ENCODE measurements at regions not wholly inside any gene's neighbourhood (a gene's known extent, or its start where the extent isn't known, plus 50 kb on each side); places are given as distances from the start of the nearest gene placed in this dataset.
"Not testable (repeated sequence)": the region's sequence is repeated elsewhere in the genome, so short reads cannot be mapped to it uniquely, and the experiment has no call there.

DNA sequence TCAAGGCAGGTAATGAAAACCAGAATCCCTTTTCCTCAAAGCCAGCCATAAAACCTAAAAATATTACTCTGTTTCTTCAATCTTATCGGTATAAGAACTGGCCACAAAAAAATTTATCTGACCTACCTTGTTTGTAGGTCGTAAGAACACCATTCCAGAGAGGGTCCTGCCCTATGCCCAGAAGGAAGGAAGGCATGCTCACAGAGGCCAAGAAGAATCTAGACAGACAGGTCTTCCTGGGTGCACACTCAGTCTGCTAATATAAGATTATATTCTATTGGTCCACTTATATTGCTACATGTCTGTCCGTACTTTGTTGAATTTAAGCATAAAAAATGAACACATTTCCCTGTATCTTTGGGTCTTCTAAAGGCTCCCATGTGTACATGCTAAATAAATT, 2136.1 kb upstream of the PCDH20 start:
- DNase-seq, result no peak

DNA sequence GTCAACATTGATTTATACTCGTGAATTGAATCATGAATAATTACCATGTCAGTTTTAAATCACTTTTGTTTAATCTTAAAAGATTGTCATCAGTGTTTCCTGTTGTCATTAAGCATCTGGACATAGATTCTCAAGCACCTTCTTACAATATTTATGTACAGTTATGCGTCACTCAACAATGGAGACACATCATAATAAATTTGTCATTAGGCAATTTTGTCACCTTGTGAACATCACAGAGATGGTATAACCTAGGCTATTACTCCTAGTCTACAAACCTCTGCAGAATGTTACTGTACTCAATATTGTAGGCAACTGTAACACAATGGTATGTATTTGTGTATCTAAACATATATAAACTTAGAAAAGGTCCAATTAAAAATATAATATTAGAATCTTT, 2130.9 kb upstream of the PCDH20 start:
- no peak for DNase-seq

DNA sequence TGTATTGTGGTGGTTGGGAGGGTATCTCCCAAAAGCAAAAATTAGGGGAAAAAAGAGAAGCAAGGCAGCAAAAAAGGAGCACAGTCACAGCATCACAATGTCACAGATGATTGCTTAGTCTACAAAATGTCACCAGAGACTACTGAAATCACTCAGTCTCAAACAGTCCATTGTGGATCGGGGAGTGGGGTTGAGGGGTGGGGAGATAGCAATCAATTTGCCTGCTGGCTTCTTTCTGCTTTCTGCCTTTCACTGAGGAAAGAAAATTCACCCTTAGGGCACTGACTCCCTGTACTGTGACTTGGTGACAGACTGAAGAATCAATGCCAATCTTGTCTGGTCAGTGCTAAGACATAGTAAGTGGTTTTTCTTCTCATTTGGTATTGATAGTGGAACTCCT, 2127.1 kb upstream of the PCDH20 start:
- DNase-seq, result no peak

DNA sequence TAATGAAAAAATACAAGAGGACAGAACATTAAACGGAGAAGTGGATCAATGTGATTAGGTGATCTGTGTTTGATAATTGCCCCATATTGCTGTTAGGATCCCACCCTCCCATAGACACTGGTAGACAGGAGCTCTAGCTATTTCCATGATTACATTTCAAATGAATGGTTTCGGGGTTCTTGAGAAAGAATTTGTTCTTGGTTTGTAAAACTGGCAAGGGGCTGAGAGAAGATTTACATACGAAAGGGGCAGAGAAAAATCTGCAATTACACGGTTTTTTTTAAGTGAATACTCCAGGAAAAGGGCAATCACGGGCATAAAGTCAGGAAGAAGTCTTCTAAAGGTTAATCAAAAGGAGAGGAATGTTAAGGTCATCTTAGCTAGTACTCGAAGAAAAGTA, 2125.7 kb upstream of the PCDH20 start:
- DNase-seq, result no peak

DNA sequence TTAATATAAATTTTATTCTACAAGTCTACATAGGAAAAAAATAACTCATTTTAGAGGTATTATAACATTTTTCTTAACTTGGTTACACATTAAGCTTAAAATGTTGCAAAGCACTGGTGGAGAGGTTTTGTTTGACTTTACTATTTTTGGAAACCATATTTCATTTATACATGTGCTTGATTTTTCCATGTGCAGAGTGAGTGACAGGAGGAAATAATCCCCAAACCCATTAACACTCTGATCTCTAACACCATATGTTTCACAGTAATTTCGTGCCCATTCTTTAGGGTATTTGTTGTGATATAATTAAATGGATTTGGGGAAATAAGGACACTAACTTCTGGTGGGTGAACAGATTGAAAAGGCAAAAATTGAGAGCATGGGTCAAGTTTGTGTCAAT, 2124.4 kb upstream of the PCDH20 start:
- no peak for DNase-seq

DNA sequence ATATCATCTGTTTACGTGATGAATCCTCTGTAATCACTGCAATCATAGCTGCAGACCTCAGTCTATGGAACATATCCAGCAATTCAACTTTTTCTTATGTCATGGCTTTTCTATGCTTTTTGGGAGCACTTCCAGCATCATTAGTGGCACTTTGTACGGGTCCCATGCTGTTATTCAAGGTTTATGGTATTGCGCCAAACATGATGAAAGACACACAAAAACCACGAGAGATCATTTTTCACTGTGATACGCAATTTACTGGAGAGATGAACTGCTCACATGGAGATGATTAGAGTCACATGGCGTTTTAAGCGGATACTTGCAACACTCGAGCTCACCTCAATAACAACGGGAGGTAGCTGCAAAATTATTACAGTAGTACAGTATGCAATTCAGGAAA, 2101.7 kb upstream of the PCDH20 start:
- DNase-seq, result no peak

DNA sequence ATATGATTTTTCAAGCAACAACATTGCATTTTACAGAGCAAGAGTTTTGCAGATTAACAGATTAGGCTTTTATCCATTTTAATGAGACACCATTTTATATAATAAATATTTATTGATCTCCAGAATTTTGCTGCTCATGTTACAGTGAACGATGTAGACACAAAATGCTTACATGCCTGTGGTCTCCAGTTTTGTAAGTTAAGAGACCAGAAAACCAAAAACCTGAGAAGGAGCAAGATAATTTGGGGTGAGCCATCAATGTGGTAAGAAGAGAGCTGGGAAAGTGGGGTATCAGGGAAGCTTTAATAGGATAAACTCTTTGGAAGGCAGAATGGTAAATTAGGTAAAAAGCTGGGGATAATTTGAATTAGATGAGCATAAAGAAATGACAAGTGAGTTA, 2100.5 kb upstream of the PCDH20 start:
- DNase-seq, result no peak

DNA sequence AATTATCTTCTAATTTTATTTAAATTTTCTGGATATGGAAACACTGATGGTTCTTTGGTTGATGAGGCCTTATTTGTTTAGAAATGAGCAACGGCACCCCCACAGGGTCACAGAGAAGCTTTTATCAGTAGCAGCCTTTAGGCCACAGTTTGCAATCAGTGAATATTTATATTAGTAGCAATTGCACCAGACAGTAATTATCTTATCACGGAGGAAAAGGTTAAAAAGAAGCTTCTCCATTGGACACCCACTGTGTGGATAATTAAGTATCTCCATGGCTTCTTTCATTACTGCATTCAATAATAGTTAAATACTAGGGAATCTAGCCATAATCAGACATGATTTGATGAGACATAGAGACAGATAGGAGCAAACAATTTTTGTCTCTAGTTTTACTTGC, 2099.2 kb upstream of the PCDH20 start:
- DNase-seq, result no peak

DNA sequence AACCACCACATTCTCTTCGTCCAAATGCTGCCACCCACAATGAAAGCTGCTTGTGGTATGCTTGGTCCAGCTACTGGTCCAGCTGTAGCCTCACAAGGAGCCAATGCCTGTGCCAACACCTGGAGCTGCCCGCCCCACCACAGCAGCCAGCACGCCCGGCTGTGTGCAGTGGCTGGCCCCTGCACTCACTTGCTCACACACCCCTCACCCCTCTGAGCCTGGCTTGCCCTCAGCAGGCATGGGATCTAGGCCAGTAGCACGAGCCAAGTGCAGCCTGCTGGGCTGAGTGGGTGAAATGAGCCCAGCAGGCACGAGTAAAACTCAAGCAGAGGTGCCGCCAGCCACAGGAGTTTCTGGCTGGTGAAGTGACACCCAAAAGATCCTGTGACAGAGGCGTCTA, 2096.4 kb upstream of the PCDH20 start:
- DNase-seq, result no peak

DNA sequence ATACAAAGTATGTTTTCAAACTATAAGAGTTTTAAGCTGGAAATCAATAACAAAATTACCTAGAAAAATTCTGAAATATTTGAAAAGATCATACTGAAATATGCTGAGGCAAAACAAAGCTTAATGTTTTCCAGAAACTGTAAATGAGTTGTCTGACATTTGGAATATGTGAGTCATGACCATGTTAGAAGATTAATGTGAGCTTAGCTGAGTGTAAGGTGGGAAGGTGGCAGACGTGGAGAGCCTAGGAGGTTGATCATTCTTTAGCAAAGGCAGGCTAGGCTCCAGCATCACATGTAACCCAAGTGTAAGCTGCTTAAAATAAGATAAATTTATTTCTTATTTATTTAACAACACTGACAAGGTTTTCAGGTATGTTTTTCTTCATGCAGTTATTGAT, 2086.1 kb upstream of the PCDH20 start:
- DNase-seq, result no peak

DNA sequence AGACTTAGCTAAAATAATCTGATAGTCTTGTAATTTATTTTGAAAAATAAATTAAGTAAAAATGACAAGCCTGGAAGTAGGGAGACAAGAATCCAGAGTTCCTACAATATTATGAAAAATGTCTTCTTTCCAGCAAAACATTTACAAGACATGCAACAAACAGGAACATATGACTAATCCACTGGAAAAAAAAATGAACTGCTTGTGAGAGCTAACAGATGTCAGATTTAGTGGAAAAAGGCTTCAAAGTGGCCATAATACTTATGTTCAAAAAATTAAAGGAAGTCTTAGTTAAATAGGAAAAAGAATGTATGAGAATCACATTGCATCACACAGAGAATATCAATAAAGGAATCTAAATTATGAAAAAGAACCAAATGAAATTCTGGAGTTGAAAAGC, 2082.0 kb upstream of the PCDH20 start:
- DNase-seq, result no peak

DNA sequence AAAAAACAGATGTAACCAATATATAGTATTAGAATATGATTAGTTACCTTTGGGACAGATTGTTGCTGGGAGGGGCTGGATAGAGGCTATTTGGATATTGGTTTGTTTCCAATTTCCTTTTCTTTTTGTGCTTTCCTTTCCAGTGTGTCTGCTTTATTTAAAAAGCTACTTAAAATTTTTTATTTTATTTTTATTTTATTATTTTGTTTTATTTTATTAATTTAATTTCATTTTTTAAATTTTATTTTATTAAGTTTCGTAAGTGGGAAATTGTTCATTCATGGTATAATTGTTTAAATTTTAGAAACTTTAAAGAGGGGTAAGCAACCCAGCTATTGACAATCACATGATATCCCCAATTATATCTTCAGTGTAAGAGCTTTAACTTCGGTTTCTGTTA, 2077.0 kb upstream of the PCDH20 start:
- DNase-seq, result no peak

DNA sequence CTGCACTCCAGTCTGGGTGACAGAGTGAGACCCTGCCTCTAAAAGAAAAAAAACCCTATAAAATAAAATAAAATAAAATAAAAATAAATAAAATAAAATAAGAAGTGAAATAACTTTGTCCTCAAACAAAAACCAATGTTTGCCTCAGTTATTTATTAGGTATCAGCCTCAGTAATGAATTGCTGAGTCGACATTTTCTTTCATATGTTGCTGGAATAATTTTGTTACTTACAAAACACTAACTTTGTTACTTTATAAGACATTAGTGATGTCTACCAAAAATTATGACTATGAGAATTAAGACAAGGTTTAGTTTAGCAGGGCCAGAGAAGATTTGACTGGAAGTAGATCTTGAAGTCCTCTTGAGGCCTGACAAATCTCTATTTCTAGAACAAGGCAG, 2074.5 kb upstream of the PCDH20 start:
- no peak for DNase-seq

DNA sequence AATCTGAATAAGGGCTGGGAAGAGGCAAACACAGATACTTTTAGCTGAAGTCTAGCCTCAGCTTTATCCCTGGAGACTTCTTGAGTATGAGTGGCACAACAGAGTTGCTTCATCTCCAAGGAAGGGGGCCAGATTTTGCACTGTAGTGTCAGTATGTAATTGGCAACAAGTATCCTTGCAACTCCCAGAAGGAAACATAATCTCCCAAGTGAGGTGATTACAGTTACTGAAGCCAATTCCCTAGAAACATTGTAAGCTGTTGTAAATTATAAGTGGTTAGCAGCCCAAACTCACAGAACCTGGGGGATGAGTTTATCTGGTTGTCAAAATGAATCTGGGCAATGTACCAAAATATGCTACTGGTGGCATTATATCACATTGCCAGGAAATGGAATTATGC, 2065.7 kb upstream of the PCDH20 start:
- DNase-seq, result no peak

DNA sequence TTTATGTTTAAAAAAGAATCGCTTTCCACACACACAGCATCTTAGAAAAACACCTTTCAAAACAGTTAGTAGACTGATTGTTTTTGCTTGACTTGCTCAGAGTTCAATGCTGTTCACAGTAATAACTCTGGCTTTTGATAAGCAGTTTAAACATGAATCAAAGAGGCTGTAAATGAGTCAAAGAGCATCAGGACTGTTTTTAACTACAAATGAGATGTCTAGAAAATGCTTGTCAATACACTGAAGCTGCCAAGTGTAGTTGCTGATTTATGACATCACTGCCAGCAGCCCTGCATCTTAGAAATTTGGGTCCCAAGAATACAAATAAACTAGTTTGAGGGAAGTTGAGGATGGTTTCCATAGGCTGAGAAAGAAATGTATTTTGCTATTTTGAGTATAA, 2057.1 kb upstream of the PCDH20 start:
- no peak for DNase-seq

DNA sequence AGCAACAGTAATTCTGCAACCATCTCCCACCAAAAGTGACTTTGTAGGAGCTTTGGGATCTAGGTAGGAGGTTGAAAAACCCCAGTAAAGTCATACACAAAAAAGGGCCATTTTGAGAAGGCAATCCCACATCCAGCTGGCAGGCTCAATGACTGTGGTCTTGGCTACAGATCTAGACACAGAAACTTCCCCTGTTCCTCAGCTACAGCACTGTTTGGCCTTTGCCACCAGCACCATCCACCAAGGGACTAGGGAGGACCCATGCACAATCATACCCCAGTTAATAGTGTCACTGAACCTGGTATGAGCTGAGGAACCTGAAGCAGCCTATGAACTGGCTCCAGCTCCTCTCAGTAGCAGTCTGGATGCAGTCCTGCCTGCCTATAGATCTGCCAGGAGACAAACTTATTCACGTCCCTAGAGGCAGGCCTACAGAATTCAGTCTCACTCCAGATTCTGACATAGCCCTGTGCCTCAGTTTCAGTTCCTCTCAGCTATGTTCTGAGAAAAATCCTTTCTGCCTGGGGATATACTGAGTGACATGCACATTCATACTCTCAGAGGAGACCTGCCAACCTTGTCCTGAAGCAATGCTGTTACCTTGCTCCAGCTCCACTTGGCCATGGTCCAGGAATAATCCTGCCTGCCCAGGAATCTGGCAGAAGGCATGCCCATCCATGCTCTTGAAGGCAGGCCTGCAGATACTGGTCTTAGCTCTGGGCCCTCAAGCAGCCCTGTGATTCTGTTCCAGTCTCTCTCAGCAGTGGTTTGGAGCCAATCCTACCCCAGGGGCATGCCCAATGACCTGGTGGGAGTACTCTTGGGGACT, 2048.3 kb upstream of the PCDH20 start:
- DNase-seq, result no peak

DNA sequence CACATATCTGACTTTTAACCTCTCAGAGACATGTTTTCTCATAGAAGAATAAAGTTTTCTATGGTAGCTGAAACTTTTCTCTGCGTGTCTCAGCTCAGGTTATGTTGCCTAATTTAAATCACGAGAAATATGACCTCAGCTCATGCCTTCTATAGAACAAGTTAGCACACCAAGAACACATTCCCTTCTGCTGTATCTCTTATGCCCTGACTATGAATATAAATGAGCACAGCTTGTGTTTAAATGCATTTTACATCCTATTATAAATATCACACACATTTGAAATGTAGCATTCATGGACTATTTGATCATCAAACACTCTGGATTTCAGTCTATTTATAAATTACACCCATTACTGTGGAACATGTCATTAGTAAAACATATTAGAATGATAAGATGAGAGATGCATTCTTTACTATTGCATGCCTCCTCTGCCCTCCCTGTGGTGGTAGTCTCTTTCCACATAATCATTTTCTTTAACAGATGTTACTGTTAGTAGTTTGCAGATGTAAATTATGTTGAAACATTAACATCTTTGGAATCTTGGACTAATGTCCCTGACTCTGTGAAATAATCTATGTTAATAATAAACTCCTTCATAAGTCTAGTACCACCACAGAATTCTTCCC, 2044.9 kb upstream of the PCDH20 start:
- DNase-seq, result no peak

DNA sequence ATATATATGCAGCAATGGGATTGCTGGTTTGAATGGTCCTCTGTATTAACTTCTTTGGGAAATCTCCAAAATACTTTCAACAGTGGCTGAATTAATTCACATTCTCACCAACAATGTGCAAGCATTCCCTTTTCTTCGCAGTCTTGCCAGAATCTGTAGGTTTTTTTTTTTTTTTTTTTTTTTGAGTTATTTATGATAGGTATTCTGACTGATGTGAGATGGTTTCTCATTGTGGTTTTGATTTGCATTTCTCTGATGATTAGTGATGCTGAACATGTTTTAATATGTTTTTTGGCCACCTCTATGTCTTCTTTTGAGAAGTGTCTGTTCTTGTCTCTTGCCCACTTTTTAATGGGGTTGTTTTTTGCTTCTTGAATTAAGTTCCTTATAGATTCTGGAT, 2041.5 kb upstream of the PCDH20 start:
- no peak for DNase-seq

DNA sequence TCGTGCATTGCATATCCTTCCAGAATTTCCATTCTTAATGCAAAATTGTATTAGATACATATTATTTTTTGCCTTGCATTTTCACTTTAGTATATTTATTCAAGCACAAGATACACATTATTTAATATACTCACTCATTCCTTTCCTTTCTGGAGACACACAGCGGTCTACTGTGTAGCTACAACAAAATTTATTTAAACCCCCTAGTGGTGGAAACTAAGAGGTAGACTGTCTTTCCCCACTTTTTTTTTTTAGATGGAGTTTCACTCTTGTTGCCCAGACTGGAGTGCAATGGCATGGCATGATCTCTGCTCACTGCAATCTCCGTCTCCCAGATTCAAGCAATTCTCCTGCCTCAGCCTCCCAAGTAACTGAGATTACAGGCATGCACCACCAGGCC, 2040.3 kb upstream of the PCDH20 start:
- DNase-seq, result no peak

DNA sequence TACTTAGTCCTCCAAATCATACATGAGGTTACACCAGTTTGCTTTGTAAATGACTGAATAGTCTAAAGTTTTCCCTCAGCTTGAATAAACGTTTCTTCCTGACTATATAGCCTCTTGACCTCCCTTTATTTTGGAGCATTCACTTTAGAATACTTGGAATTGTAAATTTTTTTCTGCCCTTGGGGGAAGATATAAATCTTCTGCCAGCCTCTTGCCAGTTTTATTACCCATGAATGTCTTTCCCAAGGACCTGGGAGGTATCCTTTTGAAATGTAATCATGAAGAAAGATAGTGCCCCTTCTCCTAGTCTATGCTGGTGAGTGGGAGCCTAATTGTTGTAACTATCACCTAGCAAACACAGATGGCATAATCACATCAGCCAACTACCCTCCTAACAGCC, 2033.9 kb upstream of the PCDH20 start:
- DNase-seq, result no peak

DNA sequence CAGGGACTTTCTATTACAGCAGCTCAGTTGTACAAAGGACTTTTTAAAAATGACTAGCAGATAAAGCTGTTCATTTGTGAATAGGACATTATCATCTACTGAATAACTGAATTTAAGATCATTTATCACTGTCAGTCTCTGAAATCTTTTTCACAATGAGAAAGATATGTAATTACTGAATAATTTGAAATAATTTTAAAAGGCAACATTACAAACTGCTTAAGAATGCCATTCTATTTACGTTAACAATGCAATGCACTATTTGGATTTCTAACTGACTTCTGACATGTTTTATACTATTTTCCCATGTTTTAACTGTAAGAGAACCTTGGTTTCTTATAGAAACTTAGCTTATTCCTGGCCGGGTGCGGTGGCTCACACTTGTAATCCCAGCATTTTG, 2033.0 kb upstream of the PCDH20 start:
- no peak for DNase-seq

DNA sequence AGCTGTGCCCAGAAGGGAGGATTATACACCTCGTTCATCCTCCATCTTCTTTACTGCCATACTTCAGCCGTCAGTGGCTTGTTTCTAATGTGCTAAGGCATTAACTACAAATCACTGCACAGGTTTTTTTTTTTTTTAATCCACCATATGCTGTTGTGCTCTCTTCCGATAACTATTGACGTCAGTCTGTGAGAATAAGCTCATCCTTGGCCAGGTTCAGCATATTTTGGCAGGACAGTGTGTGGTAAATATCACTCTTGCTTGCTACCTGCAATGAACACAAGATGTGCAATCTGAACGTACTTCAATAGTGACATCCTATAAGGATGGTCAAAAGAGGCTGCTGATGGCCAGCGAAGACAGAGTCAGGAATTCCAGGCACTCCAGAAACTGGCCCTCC, 2030.7 kb upstream of the PCDH20 start:
- no peak for DNase-seq

DNA sequence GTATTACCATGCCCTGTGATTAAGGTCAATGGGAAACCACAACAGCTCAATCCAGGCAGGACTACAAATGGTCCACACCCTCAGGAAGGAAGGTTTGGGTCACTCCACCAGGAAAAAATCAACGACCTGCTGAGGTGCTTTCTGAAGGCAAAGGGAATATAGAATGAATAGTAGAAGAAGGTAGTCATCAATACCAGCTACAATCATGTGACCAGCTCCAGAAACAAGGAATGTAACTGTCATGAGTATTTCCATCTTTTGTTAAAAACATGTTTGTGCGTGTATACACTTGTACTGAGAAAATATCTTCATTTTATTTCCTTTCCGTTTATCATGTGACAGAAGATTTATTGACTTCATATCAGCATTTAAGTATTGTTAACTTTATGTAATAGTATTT, 2028.6 kb upstream of the PCDH20 start:
- DNase-seq, result not testable (repeated sequence)

DNA sequence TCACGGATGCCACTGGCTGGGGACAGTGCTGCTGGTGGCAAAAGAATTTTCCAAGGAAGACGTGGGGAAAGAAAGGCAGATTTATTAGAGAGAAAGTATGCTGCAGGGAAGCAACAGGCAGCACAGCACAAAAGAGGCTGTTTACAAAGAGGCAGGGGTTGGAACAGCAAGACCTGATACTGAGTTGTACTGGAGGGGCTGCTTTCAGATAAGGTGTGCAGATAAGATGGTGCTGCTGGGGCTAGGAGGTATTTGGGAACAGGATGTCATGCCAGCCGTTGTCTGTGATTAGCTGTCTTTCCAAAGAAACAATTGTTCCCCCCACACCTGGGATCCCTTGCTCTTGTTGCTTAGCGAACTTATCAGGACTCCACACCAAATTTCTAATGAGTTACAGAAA, 2023.3 kb upstream of the PCDH20 start:
- no peak for DNase-seq

DNA sequence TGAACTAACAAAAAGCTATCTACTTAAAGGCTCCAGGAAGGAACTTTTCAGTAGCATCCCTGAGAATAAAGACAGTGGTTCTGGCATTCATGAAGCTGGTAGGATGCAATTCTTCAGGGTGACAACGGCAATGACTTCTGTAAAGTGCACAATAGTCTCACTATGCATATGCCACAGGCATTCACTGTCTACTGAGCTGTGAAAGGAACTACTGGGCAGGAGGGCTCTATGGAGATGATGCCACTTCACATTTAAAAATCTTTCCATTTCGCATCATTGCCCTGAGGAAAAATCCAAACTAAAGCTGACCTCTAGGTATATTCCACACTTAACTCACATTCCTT, 2020.6 kb upstream of the PCDH20 start:
- DNase-seq, result no peak

All from 8988T (cell line).